IPS DF 4.7 (cell line): ENCODE measurements at regions not wholly inside any gene's neighbourhood (a gene's known extent, or its start where the extent isn't known, plus 50 kb on each side); places are given as distances from the start of the nearest gene placed in this dataset.
A peak's percentile ranks its signal among the peaks of the same experiment; 100 is the strongest.

ENCODE experiments used
- DNase-seq: peaks from one replicate; pipeline ENCODE4 v3.0.0-alpha.2; 2013; ENCODE audit warnings: low spot score; ENCODE audit errors: extremely low read depth

DNA sequence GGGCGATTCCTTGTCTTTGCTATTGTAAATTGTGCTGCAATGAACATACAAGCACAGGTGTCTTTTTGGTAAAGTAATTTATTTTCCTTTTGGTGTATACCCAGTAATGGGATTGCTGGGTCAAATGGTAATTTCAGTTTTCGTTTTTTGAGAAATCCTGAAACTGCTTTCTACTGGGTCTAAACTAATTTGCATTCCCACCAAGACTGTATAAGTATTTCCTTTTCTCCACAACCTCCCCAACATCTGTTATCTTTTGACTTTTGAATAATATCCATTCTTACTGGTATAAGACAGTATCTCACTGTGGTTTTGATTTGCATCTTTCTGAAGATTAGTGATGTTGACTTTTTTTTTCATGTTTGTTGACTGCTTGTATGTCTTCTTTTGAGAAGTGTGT, 2506.0 kb downstream of the PCDH7 start:
- DNase-seq, result no peak

DNA sequence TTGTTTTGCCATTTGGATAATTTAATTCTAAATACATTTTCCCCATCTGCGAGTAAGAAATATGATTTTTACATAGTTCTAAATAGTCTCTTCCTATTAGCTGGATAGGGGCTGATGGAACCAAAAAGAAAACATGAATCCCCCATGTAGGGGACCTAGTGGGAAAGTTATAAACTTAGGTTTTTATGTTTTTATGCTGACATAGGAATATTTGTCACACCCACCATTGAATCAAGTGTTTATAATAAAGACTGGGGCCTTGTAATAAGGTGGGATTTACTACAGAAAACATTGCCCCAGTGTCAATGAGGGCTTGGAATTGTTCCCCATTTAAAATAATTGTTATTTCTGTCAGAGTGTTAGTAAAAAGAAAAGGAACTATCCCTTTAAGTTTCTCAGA, 2506.6 kb downstream of the PCDH7 start:
- DNase-seq, result no peak

DNA sequence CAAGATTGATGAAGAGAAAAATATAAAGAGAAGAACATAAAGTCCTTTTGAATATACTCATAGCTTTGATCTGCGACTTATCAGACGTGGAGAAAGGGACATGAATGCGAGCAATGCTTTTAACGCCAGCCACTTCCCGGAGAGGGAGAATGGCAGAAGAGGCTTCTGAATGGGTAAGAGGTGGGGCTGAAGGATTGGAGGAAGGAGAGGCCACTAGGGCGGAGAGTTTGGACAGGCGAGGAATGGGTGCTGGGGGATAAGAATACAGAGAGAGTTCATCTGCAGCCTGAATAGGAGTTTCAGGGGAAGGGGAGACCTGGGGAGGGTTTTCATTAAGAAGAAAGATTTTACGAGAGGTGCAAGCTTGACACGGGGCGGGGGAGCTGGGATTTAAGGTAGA, 2534.9 kb downstream of the PCDH7 start:
- peak; percentile 14 for DNase-seq

DNA sequence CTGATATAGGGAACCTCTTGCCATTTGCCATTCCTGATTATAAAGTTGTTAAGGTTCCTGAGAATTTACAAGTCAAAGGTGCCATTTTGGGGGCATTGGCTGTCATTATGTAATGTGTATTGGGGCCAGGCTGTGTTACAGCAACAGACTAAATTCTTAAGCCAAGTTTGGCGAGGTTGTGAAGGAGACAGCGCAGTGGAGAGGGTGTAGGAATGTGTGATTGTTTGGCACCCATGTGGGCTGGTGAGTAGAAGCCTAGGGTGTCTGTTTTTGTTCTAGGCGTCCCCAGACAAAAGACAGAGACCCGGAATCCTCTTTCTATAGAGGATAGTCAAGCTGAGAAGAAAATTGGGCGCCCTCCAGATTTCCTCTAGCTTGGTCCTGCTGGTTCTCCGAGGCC, 2535.3 kb downstream of the PCDH7 start:
- peak; percentile 14 for DNase-seq

DNA sequence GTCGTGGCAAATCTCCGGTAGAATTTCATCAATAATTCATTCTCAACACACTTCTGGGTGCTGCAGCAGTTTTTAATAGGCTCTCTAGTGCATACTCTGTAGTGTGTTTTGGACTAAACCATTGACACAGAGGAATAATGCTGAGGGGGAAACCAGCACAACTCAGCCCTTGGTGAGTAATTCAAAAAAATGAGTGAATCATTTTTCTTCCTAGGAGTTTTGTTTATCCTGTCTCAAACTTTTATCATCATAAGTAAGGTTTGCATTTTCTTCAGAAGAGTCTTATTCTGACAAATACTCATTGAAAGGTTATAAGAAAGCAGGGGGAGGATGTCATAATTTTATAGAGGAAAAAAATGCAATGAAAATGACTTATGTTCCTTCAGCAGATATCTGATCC, 2542.7 kb downstream of the PCDH7 start:
- no peak for DNase-seq

DNA sequence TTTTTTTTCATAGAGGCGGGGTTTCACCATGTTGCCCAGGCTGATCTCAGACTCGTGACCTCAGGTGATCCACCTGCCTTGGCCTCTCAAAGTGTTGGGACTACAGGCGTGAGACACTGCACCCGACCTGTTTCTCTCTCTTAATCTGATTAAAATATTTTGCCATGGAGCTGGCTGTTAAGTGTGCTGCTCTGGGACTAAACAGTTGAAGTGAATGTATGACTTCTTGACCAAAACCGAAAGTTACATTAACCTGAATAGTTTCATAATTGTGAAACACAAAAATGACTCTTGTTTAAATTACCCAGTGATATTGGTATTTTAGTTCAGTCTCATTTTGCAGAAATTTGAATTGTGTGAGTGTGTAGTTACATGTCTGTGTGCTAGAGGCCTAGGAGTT, 2548.6 kb downstream of the PCDH7 start:
- DNase-seq, result no peak

DNA sequence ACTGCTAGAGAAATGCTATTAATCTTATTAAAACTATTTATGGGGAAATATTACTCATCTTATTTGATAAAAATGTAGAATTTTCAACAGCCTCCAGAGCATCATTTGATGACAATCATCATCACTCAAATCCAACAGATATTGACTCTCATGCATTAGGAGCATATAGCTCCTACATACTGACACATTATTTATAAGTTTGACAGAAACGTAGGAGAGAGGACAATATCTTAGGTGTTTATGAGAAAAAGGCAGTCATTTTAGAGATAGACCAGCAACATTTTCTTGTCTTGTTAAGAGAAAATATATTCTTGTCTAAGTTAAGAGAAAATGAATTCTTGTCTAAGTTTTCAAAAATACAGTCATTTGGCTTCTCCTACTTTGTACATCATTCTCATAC, 2550.2 kb downstream of the PCDH7 start:
- DNase-seq, result no peak

DNA sequence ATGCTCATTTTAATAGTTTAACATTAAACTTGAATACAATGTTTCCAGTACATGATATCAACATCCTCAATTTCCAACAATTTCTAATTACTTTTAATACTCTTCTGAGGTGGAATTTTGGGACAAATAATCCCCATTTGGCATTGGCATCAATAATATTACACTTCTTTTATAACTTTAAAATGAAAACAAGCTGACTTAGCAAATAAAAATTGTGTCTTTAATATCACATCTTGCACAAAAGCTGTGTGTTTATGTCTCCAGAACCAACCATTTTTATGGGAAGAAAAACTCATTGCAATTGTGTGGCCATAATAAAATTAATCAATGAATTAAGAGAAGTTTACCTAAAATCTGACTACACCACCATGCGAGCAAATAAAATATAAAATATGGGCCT, 2552.6 kb downstream of the PCDH7 start:
- DNase-seq, result no peak

DNA sequence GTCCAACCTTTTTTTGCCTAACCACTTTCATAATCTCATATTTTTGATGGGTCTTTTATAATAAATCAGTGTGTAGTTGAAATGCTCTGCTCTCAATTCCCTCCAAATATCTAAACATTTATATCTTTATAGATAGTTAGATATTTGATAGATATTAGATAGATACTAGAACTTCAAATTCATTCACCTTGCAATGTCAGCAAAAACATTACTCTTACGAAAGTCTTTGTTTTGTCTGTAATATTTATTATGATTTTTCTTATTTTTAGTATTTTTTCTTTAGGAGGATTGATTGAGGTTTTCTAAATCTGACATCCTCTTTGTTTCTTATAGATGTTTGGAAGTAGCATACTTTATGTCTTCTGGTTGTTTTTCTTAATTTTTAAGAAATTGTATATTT, 2563.6 kb downstream of the PCDH7 start:
- no peak for DNase-seq

DNA sequence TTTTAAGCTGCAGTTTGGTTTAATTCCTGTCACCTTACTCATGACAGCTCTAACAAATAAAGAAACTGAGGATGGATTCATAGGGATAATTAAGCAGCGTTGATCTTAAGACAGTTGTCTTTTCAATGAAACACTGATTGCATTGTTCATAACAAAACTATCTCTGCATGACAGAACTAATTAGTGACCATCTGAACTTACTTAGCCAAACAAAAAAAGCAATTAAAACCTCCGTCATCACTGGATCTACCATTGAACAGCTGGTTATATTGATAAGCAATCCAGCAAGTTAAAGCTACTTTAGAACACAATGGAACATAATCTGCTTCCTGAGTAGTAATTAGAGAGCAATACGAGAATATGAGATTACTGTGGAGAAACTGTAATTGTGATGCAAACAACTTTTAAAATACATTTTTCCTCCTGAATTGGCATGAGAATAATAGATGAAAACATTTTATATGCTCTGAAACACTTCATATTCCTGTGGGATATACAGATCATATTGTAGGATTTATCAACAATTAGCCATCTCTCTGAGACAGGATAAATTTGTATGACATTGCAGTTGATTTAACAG, 2576.8 kb downstream of the PCDH7 start:
- DNase-seq, result no peak

DNA sequence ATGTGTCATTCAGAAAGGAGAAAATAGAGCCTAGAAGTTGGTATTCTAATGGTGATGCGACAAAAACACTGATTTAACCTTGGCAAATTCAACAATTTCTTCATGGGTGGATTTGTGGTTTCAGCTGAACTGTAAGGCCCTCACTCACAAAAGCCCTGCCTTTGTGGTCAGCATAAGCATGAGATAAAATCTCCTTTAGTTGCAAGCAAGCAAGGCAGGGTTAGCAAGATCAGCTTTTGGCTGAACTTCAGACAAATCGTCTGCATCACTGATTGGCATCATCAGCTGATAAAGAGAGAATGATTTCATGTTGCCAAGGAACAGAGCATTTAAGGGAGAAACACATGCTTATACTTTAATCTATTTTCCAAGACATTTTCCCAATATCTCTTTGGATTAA, 2582.2 kb downstream of the PCDH7 start:
- DNase-seq, result no peak

DNA sequence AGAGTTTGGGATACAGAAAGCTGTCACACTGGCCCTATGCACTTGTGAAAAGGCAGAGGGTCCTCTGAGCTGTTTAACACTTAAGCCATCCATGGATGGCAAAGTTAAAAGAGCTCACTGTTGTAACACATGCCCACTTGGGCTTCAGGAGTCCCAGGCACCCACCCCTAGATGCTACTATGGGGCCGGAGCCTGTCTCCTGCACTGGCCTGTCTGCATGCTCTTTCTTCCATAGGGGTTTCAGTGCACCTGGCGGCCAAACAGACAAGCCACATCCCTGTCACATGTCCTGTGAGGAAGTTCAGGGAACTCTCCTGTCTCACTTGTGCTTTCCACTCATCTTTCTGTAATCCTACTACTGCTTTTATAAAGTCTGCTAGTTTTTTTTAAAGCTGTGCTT, 2586.0 kb downstream of the PCDH7 start:
- no peak for DNase-seq

DNA sequence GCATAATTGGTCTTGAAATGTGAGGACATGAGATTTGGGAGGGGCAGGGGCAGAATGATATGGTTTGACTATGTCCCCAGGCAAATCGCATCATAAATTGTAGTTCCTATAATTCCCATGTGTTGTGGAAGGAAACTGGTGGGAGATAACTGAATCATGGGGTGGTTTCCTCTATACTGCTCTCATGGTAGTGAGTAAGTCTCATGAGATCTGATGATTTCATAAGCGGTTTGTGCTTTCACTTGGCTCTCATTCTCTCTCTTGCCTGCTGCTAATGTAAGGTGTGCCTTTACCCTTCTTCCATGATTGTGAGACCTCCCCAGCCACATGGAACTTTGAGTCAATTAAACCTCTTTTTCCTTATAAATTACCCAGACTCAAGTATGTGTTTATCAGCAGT, 2595.9 kb downstream of the PCDH7 start:
- DNase-seq, result no peak

DNA sequence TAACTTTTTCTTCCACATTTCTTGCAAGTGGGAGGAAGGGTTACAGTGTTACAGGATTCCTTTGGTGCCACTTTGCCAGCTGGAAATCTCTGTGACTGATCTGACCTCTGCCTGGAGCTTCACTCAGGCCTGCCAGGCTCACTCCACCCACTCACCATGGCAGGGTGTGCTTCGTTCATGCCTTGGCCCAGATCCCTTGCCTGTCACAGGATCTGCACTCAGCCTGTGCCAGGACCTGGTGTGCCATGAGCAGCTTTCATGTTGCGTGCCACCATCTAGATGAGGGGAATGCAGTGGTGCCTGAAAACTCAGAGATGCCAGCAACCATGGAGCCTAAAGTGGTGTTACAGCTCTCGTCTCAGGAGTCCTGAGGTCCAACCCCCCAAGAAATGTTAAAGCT, 2596.4 kb downstream of the PCDH7 start:
- DNase-seq, result no peak

DNA sequence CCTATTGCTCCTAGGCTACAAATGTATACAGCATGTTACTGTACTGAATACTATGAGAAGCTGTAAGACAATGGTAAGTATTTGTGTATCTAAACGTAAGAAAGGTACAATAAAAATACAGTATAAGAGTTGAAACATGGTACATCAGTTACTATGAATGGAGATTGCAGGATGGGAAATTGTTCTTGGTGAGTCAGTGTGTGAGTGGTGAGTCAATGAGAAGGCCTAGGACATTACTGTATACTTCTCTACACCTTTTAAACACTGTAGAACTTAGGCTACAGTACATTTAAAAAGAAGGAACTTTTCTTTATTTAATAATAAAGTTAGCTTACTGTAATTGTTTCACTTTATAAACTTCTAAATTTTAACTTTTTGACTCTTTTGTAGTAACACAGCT, 2603.2 kb downstream of the PCDH7 start:
- DNase-seq, result no peak

DNA sequence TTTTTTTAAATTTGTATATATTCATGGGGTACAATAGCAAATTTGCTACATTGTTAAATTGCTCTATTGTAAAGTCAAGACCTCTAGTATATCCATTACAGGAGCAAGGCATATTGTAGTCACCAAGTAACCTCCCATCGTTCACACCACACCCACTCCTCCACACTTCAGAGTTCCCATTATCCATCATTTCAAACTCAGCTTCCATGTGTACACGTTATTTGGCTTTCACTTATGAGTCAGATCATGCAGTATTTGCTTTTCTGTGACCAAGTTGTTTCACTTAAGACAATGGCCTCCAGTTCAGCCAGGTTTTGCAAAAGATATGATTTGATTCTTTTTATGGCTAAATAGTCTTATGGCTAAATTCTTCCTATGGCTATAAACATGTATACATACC, 2614.2 kb downstream of the PCDH7 start:
- DNase-seq, result no peak

DNA sequence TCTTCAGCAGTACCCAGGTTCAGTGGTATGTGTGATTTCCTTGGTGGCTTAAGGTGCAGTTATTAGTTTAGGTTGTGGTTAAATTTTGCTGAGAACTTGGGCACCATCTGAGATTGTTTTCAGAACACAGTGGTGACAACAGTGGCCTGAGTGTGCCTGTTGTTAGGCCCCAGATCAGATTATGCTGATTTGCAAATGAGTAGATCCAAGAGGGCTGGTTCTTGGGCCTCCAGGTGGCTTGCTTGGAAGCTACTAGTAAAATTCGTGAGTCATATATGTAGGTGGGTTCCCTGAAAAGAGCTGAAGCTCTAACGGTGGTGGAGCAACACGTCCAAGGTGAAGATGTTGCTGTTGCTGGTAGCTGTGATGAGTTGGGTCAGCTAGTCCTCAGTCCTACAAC, 2619.6 kb downstream of the PCDH7 start:
- DNase-seq, result no peak

DNA sequence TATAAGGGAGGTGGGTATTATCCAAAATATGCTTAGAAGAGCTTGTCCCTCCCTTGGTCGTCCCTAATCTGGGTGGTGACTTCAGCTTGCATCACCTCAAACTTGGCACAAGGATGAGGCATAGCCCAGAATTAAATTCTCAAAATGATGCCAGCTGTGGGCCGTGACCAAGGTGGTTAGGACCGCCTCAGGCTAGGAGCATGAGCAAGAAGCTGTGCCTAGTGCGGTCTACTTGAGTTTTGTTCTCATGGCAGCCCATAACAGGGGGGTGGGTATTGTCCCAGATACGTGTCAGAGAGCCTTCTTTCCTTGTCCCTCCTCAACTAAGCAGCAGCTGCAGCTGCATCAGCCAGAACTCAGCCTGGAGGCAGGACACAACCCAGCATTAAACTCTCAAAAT, 2620.0 kb downstream of the PCDH7 start:
- DNase-seq, result no peak

DNA sequence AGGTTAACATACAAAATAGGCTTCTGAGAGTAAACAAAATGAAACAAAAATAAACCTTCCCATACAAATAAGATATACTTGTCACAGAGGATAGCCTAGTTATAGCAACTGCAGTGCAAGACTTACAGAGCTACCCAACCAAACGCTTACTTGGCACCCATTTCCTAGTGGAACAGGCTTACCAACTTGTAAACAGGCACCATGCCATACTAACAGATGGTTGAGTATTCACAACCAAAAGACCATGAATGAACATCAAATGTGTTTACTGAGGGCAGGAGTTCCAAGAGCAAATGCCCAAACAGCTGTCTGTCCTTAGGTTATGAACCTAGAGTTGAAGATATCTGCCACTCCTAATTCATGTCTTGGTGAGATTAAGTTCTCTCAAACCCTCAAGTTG, 2629.2 kb downstream of the PCDH7 start:
- no peak for DNase-seq

DNA sequence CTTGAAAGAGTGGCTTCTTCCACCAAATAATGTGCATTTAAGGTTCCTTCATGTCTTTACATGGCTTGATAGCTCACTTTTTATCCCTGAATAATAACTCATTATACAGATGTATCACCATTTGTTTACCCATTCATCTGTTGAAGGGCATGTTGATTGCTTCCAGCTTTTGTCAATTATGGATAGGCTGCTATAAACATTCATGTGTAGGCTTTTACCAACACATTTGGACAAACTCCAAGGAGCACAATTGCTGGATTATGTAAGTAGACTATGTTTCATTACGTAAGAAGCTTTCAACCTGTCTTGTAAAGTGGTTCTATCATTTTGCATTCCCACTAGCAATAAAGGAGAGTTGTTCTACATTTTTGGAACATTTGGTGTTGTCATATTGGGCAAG, 2637.0 kb downstream of the PCDH7 start:
- no peak for DNase-seq

DNA sequence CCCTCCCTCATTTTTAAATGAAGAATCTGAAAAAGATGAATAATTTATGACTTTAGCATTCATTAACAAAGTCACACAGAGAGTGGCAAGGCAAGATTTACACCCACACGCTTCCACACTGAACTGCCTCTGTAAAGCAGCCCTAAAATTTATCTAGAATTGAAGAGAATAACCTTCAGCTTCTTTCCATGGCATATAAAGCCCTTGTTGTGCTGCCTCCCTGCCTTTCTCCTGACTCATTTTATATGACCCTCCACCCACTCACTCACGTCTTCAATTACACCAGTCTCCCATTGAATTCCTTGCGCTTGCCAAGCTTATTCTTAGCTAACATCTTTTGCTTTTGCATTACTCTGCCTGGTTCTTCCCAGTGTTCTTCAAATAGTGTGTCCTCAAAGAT, 2649.3 kb downstream of the PCDH7 start:
- no peak for DNase-seq

DNA sequence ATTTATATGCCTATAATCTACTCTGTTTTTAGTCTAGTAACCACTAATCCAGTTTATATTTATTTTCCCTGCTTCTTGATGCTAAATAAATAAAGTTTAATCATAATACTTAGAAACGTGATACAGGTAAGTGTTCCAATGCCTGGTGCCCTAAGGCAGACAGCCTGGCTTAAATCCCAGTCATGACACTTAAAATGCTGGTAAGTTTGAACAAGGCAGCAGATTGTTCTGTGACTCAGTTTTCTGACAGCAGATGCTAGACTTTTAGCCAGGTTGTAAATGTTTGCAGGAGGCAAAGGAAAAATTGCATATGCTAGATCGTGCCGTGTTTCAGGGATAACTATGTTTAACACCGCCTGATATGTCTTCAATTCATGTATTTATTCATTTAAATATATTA, 2661.6 kb downstream of the PCDH7 start:
- no peak for DNase-seq

DNA sequence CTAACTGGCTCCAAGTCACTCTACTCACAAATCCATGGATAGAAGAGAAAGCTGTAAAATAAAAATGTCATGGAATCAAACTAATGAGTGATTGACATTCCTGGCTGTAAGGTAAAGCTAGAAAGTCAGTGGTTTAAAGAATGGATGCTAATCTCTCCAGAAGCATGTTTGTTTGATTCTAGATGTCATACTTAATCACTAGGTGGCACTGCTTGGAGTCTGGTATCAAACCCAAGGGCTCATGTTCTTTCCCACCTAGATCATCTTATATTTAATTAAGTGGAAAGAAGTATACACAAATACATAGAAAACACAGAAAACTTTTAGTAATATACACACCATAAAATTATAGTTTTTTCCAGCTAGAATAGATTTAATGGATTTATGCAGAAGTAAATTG, 2666.6 kb downstream of the PCDH7 start:
- DNase-seq, result no peak

DNA sequence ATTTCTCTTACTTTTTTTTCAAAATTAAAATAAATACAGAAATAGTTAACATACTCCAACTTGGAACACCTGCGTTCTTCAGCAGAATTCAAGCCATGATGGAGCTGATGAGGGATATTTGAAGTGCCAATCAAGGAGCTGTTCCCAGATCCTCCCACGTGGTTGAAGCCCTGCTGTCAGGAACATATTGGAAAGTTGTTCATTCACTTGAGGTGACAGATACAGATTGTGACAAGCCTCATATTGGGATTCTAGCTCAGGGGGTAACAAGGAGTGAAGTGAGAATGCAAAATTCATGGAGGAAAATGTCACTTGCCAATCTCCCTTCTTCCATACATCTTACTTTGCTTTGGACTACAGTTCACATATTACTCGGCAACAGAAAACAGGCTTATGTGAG, 2670.8 kb downstream of the PCDH7 start:
- DNase-seq, result no peak
